8988T (cell line): ENCODE measurements at regions not wholly inside any gene's neighbourhood (a gene's known extent, or its start where the extent isn't known, plus 50 kb on each side); places are given as distances from the start of the nearest gene placed in this dataset.
"Not testable (repeated sequence)": the region's sequence is repeated elsewhere in the genome, so short reads cannot be mapped to it uniquely, and the experiment has no call there.

Experiments used
- DNase-seq: peaks from one replicate; pipeline ENCODE4 v3.0.0; 2011

DNA sequence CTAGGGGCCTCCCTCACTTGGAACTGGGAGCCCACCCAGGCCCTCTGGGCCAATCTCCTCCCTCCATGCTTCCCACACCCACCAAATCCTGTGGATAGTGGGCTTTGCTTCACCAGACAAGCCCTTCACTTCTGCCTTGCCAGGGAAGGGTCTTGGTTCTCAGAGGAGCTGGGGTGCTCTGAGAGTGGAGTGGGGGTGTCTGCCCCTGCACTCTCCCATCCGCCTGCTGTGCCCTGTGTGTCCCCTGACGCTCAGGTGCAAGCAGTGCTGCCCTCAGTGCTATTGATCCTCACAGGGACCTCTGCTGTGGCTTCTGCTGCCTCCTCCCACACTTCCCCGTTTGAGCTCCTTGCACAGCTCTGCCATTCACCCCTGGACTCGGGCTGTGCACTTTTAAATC, 117.3 kb upstream of the NKX1-1 start:
- DNase-seq: no peak

DNA sequence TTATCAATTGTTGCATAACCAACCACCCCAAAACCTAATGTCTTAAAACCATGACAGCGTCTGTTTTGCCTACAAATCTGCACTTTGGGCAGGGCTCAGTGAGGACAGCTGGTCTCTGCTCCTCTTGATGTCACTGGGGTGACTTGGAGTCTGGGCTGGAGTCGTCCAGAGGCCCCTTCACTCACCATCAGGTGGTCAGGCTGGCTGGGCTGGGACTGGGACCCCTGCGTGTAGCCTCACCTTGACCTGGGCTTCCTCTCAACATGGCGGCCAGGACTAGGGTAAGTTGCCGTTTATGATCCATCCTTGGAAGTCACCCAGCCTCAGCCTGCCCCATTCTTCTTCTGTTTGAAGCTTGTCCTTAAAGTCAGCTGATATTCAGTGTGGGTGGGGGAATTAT, 116.8 kb upstream of the NKX1-1 start:
- DNase-seq: no peak

DNA sequence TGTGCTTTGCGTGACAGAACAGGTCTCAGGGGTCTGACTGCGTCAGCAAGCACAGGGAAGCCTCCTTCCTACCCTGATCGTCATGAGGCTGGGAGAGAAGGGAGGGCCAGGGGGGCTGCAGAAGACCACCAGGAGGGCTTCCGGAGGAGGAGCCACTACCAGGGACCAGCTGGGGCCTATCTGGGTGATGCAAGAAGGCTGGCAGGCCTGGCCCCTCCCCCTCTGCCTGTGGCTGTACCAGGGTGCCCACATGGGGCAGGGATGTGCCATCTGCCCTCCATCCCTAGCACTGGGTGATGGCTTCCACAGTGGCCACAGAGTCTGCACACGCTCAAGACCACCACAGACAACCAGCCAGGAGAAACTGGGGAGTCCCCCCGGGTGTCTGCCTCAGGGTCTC, 116.4 kb upstream of the NKX1-1 start:
- no peak for DNase-seq

DNA sequence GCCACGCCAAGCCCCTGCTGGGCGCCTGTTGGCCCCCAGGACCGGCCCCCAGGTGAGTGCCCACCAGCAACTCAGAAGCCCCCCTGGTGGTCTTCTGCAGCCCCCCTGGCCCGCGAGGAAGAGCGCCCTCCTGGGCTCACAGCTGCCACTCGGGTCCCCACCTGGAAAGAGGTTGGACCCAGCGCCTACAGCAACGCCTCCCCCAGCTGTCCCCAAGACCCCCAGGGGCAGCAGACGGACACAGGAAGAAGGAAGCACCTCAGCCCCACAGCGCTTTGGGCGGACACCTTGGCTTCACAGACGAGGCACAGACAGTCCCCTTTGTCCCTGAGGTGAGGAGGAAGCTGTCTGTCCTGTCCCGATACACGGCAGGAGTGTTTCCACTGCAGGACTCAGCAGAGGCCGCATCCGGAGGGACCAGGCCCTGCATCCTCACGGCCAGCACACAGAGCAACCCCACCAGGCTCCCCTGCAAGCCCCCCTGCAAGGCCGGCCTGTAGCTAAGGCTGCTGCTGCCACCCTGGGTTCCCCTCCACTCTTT, 115.6 kb upstream of the NKX1-1 start:
- no peak for DNase-seq

DNA sequence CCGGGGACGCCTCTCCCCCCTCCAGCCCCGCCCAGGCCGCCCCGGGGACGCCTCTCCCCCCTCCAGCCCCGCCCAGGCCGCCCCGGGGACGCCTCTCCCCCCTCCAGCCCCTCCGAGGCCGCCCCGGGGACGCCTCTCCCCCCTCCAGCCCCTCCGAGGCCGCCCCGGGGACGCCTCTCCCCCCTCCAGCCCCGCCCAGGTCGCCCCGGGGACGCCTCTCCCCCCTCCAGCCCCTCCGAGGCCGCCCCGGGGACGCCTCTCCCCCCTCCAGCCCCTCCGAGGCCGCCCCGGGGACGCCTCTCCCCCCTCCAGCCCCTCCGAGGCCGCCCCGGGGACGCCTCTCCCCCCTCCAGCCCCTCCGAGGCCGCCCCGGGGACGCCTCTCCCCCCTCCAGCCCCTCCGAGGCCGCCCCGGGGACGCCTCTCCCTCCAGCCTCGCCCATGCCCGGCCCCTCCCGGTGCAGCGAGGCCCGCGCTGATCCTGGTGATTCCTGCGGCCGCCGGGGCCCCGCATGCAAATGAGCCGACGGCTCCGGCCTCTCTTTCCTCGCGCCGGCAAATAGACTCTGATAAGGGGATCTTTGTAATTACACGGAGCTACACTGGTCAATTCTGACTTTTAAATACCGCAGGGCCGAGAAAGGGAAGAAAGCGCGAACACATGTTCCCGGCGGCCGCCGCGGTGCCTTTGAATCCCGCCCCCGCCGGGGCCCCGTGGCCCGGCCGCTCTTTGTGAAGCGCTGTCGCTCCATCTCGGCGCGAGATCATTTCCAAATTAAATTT, 114.7 kb upstream of the NKX1-1 start:
- not testable (repeated sequence) for DNase-seq

DNA sequence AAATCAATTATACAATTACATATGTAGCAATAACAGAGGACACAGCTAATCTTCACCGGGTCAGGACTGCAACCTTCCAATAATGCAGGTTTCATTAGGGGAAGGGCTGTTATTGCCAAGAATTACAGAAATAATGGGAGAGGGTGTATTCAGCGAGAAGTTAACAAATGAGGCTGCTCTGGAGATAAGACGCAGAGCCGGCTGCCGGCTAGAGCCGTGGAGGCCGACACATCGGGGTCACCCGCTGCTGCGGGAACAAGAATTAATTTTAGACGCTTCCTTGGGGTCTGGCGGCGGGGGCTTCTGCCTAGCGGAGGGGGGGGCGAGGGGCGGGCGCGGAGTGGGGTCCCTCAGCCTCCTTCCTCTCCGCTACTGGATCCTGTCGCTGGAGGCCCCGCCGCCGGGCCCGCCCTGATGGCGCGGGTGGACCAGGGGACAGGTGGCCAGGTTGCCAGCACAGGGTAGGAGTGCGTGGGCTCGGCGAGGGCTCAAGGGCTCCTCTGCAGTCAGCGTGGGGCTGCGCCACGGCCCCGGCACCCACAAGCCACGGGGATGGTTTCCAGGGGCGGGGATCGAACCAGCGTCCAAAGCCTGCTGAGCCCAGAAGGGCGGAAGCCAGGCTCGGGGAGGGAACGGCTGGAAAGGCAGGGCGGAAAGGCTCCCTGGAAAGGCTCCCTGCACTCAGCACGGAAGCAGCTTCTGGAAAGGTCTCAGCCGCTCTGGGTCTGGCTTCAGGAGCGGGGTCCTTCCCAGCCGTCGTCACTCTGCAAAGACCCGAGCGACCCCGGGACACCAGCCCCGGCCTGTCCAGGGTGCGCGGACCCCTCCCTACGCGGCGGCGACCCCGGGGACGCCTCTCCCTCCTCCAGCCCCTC, 113.8 kb upstream of the NKX1-1 start:
- DNase-seq: no peak

DNA sequence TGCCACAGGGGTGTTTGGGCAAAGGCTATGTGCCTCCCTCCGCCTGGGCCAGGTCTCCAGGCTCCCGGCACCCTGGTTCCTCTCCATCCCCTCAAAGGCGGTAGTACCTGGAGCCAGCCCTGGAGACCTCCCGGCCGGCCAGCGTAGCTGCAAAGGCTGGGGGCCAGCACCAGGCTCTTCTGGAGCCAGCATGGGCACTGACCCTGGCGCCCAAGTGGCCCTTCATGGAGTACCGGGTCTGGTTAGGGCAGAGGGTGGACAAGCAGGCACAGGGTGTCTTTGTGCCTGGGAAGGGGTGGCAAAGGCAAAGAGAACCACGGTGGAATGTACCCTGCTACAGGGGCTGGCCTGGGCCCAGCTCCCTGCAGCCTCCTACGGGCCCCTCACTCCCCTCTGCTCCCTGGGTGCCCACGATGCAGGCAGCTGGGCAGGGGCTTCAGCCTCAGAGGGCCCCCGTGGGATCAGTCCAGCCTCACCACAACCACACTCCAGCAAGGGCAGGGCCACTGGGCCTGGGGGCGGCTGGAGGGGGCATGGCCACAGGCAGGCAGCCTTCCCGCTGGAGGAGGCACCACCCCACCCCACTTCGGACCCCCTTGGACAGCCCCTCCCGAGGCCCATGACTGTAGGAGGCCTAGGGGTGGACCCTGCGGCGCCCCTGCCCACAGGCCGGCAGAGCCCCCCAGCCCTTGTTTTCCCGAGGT, 112.9 kb upstream of the NKX1-1 start:
- no peak for DNase-seq

DNA sequence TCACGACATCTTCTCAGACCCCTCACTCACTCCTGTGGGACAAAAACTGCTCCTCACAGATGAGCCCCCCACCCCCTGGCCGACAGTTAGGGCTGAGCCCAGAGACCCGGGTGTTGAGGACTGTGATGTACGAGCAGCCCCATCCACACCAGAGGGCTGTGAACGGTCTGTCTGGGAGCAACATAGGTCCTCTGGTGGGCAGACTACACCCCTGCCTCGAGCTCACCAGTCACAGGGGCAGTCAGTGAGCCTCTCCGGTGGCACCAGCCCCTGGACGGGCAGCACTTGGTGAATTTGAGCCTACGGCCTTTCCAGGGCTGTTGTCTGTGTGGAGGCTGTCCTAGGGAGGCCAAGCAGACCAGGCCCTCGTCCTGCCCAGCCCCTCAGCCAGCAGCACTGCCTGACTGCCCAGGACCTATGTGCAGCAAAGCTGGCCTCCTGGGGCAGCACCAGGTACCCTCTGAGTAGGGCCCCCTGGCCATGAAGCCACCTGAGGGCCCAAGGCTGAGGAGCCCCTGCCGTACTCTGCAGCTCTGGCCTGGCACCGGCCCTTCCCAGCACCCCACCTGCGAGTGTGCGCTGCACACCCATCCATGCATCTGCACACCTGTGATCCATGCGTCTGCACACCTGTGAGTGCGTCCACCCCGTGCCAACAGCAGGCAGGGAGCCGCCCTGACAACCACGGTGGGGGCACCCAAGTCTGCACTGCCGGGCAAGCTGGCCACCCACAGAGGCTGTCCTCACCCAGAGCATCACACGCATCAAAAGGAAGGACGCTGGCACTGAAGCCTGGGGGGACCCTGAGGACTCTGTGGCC, 111.6 kb upstream of the NKX1-1 start:
- no peak for DNase-seq

DNA sequence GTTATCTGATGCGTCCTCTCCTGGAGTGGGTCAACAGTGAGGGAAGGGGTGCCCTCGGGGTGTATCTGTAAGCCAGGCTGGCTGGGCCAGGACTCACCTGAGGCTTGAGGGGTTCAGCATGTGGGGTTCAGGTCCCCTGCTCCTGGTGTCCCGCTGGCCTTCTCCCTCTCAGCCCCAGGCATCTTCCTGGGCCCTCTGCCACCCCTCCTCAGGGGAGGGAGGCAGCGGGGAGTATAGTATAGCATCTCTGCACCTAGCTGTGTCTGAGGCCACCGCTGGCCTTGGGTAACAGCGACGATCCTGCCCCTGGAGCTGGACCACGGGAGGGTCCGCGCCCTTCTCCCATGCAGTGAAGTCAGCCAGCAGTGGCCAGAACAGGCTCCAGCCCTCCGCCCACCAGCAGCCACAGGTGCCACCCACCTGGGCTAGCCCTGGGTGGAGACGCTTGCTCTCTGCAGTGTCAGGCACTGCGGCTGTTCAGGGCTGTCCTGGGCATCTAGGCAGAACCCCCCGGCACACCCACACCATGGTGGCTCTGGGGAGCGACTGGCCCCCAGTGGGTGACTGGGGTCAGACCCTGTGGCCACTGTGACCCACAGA, 110.7 kb upstream of the NKX1-1 start:
- DNase-seq: no peak

DNA sequence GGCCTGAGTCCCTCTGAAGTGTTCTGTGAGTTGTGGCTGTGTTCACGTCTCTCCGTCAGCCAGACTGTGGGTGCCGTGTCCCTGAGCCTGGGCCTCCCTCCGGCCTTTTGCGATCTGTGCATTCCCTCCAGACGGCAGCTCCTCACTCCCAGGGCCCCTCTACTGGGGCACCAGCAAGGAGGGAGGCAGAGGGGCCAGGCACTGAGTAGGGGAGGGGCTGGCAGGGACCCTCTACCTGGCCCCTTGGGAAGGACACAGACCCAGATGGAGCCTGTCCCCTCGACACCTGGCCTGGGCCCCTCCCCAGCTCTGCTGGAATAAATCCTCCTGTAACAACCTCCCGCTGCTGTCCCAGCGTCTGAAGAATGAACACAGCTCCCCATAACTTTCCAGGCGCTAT, 110.0 kb upstream of the NKX1-1 start:
- DNase-seq: no peak

DNA sequence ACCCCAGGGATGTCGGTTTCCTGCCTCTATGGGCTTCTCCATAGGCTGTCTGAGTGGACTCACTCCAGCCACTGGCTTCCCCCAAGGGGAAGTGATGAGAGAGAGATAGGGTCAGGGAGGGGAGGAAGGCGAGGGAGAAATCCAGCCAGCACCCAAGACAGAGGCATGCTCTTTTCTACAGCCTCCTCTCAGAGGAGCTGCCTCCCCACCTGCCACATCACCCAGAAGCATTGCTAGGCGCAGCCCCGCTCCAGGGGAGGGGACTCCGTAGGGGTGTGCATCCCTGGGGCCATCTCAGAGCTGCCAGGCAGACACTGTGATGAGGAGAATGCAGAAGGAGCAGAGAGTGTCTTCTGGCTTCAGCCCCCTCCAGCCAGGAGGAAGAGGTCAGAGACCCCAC, 109.5 kb upstream of the NKX1-1 start:
- no peak for DNase-seq

DNA sequence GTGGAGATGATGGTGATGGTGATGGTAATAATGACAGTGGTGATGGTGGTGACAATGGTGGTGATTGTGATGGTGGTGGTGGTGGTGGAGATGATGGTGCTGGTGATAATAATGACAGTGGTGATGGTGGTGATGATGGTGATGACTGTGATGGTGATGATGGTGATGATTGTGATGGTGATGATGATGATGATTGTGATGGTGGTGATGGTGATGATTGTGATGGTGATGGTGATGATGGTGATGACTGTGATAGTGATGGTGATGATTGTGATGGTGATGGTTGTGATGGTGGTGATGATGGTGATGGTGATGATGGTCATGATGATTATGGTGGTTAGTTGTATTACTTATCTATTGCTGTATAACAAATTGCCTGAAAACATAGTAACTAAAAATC, 108.9 kb upstream of the NKX1-1 start:
- DNase-seq: no peak

DNA sequence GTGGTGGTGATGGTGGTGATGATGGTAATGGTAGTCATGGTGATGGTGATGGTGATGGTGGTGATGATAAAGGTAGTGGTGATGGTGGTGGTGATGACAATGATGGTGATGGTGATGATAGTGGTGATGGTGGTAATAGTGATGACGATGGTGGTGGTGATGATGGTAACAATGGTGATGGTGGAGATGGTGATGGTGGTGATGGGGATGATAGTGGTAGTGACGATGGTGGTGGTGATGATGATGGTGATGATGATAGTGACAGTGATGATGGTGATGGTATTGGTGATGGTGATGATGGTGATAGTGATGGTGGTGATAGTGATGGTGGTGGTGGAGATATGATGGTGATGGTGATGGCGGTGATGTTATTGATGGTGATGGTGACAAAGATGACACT, 108.4 kb upstream of the NKX1-1 start:
- DNase-seq: no peak

DNA sequence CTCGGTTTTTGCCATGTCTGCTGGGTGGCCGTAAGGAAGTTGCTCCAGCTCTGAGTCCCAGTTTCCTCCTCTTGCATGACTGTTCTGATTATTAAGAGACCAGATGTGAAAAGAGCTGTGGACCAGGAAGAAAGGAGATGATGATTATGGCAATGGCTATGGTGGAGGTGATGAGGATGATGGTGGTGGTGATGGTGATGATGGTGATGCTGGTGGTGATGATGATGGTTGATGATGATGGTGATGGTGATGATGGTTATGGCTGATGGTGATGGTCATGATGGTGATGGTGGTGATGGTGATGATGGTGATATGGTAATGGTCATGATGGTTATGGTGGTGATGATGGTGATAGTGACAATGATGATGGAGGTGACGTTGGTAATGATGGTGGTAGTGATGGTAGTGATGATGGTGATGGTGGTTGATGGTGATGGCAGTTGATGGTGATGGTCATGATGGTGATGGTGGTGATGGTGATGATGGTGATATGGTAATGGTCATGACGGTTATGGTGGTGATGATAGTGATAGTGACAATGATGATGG, 107.8 kb upstream of the NKX1-1 start:
- no peak for DNase-seq

DNA sequence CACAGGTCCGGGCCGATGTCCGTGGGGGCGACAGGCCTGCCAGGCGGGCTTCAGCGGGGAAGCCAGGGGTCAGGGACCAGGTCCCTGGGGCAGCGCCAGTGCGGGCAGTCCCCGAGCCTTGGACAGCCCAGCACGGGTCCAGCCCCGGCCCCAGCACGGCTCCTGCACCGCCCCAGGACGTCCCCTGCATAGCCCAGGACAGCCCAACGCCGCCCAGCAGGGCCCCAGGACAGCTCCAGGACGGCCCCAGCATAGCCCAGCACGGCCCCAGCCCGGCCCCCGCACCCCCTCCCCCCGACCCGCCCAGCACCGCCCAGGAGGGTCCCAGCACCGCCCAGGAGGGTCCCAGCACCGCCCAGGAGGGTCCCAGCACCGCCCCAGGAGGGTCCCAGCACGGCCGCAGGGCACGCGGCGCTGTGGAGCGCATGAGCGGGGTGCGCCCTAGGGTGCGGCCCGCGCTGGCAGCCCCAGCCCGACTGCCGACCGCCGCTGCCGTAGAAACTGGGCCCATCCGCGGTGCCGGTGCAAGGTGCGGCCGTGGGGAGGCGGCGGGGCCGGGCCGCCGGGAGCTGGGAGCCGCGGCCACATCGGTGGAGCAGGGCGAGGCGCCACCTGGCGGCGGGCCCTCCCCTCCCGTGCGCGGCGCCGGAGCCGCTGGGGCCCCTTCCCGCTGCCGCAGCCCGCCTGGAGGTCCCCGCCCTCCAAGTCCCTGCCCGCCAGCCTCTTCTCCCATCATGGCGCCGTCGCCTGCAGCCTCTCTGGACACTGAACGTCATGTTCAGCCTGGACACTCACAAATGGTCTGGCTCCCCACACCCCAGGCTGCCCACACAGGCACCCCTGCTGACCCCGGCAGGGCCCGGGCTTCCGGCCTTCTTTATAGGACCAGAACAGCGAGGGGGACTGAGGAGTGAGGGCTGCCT, 106.8 kb upstream of the NKX1-1 start:
- peak; percentile 77 for DNase-seq

DNA sequence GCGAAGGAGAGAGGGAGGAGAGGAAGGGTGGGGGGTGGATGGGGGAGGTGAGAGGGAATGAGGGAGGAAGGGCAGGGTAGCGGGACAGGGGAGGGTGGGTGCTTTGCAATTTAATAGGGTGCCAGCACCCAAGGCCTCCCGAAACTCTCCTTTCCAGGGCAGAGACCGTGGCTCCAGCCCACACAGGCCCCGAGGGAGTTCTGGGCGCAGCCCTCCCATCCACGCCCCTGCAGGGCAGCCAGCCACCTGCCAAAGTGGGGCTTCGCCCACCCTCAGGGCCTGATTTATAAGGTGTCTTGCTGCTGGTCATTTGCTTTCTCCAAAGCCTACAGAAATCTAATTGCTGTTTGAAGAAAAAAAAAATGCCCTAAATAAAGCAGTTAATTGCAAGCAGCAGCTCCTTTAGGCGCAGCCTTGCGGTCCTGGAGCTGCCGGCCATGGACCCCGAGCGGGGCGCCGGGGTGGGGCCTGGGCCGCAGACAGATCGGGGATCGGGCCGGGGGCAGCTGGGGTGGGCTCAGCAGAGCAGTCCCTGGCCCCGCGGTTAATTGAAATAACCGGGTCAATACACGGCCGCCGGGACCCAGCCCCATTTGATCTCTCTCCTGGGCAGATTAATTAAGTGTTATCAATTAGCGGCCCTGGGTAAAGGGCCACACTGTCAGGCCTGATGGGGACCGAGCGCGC, 106.0 kb upstream of the NKX1-1 start:
- DNase-seq: no peak

DNA sequence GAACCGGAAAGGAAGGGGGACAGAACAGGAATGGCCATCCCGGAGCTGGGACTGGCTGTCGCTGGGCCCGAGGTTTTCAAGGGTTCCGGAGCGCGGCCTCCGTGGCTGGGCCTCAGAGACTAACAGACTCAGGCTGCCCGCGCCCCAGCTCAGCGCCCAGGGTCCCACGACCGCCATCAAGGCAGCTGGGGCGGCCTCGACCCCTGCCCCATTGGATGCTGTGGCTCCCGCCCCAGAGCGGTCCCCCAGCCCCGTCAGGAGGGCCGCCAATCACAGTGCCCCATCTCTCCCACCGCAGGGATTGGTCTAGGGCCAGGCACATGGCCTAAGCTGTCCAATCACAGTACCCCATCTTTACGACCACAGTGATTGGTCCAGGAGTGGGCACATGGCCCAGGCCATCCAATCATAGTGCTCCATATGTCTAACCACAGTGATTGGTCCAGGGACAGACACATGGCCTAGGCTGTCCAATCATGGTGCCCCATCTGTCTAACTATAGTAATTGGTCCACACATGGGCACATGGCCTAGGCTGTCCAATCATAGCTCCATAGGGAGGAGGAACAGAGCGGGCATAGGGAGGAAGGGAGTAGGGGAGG, 105.3 kb upstream of the NKX1-1 start:
- no peak for DNase-seq

DNA sequence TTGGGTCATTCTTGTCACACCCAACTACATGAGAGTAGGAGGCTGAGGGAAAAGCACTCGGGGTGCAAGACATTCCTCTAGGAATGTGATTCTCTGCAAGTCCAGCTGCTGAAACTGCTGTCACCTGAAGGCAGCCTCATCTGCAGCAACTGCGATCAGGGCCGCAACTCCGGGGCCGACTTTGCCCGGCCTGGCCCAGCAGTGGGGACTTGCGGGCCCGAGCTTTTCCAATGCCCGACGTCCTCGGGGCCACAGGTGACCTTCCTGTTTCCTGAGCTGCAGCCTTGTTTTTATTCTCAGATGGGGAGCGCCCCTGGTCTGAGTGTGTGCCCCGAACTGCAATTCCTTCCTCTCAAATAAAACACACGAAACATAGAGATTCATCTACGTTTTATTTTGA, 104.7 kb upstream of the NKX1-1 start:
- no peak for DNase-seq

DNA sequence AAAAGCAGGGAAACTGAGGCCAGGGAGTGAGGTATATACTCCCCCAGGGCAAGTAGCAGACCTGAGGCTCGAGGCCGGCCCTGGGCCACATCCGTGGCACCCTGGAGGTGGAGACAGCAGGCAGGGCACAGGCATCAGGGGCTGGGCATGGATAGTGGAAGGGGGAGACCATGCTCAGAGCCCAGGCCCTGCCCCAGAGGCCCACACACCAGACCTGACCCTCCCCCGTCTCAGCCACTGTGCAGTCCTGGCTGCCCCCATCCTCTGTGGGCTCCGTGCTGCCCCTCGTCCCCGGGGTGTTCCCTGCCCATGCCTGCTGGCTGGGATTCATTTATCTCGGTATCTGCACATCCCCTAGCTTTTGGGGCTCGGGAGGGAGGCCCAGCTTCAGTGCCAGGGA, 103.1 kb upstream of the NKX1-1 start:
- DNase-seq: no peak
